Stimulated activated CD8-positive, alpha-beta memory T cell treated with anti-CD3 and anti-CD28 coated beads, Interleukin-7, amount 100 ng/mL, for 48 hours (primary cell): ENCODE measurements at regions not wholly inside any gene's neighbourhood (a gene's known extent, or its start where the extent isn't known, plus 50 kb on each side); places are given as distances from the start of the nearest gene placed in this dataset.

Source experiments
- DNase-seq, 2 donors: peaks; one replicate each; pipeline ENCODE4 v3.0.0-alpha.2; 2020; ENCODE audit warnings: low read depth in 1 of 2; ENCODE audit errors: extremely low read depth in 1 of 2

DNA sequence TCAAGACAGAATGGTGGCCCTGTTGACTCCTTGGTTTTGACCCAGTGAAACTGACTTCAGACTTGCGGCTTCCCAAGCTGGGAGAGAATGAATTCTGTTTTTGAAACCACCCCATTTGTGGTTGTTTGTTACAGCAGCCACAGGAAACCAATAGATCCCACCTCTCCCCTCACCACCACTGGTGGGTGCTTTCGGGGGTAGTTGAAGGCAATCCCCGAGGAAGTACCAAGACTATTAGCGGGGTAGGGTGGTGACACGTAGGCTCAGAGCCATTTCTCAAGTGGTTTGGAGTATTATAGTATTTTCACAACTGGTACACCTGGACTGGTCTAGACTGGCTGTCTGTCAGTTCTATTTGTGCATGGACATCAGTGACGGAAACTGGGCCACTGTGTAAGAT lies 189.1 kb upstream of the RBPJ start:
- peak; percentile 42 to 43 for DNase-seq

DNA sequence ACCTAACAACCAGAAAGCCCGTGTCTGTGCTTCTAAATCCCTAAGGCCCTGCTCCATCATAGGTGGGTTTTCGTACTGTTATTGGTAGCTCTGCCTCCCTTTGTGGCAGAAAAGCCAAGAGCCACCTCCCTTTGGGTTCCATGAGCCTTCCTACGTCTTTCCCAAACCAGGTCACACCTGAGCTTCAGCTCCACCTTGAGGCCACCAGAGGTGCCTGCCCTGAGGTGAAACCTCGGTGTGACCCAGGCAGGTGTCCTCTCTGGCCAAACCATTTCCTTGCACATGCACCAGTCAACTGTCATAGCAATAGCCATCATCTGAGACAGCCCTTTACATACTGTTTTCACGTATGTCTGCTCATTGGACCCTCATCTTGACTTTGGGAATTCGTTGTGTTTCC lies 188.0 kb upstream of the RBPJ start:
- no peak for DNase-seq

DNA sequence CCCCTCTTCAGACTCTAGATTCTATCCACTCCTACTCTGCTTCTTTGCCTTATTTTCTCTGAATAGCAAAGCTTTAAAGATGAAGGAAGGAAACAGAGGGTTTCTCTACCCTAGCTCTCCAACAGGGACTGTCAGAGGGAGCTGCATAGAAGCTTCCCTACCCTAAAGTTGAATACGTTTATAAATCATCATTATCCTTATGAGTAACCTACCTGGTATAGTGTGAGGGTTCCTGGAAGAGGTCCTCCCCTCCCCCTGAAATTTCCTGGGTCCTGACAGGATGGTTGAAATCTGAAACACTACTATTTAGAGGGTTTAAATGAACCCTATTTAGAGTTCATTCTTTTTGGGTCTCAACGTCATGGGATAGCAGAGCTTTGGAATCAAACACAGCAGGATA lies 187.0 kb upstream of the RBPJ start:
- no peak for DNase-seq

DNA sequence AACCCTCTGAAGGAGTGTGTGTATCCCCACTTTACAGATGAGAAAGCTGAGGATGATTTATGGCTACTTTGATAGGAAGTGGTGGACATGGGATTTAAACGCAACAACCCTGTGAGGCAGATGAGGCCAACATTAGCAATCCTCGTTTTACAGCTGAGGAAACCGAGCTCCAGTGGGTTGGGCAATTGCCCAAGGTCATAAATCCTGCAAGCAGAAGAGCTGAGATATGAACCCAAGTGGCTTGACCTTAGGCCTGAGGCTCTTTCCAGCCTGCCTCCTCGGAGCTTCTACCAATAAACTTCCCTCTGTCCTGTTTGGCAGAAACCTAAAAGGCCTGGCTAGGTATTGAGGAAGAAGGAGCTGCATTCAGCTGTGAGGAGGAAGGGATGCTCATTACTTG lies 185.5 kb upstream of the RBPJ start:
- no peak for DNase-seq

DNA sequence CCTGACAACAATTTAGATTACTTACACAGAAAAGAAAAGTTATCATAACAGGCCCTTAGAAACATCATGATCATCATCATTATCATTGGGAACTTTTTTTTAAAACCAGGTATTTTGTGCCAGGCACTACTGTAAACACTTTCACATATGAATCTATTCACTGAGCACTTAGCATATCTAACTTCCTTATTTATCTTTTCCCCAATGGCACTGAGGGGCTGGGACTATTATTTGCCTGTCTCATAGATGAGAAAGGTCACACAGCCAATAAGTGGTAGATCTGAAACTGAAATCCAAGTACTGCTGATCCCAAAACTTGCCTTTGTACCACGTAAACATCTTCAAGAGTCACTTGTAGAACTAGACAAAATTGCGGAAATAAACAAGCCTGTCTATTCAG lies 184.2 kb upstream of the RBPJ start:
- DNase-seq, result no peak

DNA sequence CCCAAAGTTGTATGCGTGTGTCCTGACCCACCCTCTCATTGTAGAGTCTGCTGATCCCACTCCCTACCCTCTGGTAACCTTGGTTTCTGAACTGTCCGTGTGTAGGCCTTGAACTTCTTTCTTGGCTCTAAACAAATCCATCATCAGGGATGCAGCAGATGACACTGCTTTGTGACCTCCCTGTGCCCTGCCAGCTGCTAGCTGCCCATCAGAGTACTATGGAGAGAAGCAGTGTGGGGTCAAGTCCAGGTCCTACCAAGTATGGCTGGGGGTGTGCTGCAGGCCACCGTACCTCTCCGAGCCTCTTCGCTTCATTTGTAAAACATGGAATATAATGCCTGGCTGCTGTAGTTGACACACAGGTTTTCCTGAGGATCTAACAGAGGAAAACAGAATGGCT lies 183.5 kb upstream of the RBPJ start:
- no peak for DNase-seq

DNA sequence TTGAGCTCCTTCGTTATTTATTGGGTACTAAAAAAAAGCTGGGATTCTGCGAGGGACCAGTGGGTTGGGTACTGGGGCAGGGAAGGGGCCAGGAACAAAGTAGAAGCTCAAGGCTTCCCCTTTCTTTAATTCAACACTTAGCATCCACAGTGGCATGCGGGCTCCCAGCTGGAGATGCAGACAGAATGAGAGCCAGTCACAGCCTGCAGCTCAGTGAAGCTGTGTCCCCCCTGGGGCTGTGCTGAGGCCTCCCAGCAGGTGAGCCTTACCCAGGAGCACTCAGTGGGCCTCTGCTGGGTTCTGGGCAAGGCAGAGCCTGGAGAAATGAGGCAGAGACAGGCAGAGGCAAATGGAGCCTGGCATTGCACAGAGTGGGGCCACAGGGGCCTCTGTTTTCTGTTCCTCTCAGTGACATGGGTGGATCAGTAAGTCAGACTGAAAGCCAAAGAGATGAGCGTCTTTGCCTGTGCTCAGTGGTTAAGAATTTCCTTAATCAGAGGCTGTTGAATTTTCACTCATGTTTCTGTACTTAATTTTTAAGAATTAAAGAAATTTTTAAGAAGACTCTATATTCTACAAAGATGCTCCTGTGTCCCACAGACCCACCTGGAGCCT lies 181.4 kb upstream of the RBPJ start:
- no peak for DNase-seq

DNA sequence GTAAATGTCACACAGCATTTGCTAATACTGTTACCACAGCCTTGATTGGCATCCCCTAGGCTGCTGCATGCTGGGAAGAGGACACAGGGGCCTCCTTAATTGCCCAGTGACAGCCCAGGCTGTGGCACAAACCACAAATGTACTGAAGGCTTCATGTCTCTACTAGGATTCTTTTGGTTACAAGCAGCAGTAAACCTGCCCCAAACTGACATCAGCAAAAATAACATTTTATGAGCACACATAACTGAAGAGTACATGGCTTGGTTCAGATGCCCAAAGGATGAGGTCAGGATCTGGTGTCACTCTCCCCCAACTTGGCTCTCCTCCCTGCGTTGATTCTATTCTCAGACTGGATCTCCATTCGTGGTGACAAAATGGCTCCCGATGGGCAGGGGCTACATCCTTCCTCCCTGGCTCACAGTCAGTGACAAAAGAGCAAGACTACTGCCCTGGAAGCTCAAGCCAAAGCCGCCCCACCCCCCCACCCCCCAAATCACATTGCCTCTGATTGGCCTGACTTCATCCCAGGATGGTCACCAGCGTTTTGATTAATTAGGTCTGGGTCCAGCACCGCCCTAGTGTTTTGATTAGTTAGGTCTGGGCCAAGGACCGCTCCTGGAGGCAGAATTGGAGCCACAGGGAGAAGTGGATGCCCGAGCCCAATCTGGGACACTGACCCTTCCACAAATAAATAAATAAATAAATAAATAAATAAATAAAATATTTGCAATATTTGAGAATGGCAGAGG lies 180.5 kb upstream of the RBPJ start:
- no peak for DNase-seq

DNA sequence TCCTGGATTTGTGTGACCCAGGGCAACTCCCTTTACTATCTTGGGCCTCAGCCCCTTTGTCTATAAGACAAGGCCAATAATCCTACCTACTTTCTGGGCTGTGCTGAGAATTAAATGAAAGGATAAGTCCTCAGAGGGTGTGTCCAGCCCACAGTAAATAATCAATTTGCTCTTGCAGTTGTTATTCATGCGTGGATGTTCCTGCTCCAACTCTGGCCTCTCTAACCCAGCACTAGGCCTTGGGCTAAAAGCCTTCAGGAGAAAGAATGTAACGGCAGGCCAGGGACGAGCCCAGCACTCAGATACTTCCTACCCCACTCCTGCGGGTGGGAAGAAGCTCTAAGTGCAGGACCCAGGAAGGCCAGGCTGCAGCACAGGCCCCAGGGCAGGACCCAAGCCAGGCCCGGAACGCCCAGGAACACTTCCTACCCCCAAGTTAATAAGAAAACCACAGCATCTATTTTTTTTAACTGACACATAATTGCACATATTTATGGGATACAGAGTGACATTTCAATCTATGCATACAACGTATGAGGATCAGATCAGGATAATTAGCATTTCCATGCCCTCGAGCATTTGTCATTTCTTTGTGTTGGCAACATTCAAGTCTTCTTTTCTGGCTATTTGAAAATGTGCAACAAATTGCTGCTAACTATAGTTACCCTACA lies 179.6 kb upstream of the RBPJ start:
- DNase-seq, result no peak

DNA sequence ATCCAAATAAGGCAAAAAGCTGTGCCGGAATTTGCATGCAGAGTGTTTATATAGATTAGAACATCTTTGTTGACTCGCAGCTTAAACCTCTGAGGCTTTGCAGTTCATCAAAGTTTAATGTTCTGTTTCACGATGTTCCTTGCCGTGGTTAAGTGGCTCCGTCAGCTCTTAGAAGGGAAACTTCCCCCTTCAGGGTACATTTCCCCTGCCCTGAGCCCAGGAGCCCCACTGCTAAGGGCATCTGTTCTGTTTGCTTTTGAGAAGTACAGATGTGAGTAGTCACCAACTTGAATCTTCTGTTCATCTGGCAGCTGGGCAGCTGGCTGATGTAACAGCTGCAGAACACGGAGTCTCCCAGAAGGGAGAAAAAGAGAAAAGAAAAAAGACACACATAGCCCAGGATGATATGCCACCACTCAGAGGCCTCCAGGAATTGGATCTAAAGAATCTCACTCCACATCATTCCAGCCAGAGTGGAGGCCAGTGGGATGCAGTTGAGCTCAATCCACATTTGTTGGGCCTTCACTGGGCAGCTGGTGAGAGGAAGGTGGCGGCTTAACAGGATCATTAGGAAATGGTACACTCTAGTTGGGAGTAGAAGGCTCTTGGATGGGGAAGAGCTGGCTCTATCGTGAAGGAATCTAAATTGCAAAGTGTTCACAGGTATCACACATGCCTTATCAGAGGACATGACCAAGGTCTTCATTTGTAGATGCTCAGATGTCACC lies 178.7 kb upstream of the RBPJ start:
- no peak for DNase-seq

DNA sequence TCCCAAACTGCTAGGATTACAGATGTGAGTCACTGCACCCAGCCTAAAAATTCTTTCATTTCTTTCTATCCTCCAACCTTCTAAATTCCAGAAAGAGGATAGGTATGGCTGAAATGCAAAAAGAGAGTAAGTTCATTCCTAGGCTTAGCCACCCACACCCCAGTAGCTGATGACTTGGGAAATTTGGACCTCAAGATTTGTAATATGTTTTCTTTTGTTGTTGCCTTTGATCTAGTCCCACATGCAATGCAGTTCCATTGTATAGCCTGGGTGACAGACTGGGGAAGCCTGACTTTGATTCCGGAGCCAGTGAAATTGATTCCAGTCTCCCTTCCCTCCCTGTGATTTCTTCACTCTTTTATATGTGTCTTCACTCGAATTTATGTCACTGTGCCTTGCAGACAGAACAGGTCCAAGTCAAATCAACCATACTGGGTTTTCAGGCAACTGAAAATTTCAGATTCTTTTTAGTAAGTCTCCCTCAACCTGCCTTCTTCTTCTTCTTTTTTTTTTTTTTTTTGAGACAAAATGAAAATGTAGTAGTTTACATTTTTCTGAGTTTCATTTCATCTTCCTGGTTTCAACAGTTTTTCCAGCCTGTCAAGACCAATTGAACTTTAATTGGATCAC lies 176.2 kb upstream of the RBPJ start:
- DNase-seq, result no peak

DNA sequence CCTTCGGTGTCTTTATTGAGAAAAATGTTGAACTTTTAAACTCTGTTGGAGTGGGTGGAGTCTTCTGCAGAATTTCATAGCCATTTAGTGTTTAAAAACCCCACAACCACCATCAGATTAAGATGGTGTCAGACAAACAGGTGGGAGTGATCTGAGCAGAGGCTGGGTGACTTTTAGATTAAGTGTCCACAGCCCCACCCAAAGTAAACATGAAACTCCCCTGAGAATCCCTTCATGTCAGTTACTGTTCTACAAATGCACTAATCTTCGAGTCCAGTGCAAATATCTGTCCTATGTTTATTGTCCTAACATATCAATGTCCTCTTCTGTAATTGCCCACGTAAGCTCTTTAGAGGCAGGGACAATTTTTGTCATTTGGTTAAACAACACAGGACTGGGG lies 175.6 kb upstream of the RBPJ start:
- DNase-seq, result no peak

DNA sequence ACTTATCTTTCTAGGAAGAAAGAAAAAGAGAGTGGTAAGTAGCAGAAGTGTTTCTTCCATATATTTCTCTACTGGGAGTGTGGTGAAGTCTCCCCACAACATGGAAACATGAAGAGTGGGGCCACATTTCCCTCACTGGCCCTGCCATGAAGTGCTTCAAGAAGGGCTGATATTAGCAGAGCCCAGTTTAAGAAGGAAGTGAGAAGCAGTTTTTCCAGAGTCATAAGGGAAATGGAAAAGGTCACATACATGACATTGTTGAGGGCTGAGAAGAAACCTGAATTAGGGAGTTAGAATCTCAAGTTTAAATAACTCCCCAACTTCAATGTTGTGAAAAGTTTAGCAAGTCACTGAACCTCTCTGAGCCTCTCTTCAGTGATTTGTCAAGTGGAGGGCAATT lies 171.9 kb upstream of the RBPJ start:
- DNase-seq, result no peak

DNA sequence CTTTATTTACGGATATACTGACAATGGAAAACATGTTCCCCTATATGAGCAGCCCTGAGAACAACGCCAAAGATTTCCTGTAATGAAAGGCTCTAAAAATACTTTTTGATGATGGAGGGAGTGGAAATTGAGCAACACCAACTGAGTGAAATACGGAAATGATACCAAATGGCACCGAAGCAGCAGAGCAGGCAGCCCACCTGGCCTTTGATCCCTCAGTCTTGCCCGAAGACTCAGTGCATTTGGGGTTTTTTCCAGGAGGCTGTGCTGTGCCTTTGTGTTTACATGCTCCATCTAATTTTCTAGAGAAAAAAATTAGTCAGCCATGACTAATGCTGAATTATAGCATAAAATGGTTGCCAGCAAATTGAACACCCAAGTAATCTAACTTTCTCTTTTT lies 169.9 kb upstream of the RBPJ start:
- DNase-seq, result peak in 1 of 2 donors; percentile 61

DNA sequence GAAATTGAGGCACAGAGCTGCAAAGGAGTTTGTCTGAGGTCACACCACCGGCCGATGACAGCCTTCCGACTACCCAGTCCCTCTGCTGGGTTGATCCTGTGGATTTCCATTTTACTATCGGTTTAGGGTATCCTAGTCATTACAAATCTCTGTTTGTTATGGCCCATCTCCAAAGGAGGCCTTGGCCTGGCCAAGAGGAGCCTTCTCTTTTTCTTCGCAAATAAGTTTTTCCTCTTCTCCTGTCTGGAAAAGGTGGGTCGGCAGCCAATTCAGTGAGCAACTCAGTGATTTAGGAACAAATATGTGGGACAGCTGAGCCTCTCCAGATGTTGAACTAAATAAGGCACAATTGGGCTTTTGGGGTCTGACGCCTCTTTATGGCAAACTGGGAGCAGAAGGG lies 169.2 kb upstream of the RBPJ start:
- no peak for DNase-seq

DNA sequence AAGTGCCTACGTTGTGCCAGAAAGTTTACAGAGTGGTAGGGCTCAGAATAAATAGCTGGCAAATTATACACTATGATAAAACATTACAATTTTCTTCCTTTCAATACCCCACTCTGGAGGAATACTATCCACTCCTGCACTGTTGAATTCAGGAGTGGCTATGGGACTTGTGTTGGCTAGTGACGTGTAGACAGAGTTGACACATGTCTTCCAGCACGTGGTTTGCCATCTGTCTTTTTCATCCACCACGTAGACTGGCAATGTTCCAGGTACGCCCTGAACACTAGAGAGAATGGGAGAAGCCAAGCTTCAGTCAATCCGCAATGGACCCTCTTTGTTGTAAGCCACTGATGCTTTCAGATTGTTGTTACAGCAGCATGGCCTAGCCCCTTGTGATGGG lies 168.8 kb upstream of the RBPJ start:
- no peak for DNase-seq

DNA sequence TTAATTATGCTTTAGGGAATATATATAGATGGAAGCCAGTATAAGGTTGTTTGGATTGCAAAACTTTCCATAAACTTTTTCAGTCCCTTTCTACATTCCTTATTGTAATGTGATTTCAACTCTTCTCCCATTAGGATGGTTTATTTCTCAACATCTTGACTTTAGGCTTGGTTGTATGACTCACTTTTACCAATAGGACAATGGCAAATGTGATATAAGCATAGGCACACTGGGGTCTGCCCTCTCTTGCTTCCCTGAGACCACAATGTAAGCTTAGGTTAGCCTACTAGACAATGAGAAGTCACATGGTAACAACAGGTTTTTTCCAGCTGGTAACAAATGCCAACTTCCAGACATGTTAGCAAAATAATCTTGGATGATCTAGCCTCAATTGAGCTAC lies 163.3 kb upstream of the RBPJ start:
- DNase-seq, result no peak

DNA sequence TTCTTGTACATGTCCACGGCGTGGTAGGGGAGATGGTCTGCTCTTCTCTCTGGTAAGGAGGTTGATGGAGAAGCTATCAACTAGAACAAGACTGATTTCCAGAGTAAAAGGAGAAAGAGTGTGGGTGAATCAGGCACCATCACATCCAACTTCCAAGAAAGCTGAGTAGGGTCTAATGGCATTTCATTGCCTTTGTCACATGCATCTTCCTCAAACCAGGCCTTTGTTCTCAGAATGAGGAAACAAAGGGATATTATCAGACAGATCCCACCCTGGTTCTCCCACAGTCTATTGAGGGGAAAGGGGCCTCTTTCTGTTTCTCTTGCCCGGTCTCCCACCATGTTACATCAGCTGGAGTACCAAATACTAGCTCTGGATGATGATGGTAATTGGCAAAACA lies 160.2 kb upstream of the RBPJ start:
- DNase-seq, result no peak

DNA sequence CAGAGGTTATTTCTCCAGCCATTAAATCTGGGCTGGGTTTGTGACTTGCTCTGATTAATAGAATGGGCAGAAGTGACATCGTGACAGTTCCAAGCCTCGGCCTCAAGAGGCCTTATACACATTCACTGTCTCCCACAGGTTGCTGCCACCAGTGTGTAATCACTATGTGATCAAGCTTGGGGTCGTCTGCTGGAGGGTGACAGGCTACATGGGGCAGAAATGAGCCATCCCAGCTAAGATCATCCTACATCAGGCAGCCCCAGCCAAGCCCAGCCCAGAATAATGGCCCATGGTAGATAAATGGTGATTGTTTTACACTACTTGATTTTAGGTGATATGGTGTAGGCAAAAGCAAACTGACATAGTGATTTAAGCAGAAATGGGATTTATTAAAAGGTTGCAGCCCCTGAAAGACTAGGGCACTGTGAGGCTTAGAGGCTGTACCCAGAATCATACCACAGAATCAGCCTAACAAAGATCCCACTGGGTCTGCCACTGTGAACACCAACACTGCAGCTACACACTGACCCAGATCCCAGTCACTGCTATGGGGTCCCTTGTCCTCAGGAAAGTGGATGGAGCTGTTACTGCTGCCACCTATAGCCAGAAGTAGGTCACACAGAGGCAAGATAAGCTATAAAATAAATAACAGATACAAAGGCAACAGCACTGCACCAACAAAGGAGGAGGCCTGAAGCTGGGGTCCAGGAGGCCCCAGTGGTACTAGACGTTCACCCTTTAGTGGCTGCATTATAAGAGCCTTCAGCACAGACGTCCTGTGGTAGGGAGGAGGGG lies 159.6 kb upstream of the RBPJ start:
- DNase-seq, result no peak

DNA sequence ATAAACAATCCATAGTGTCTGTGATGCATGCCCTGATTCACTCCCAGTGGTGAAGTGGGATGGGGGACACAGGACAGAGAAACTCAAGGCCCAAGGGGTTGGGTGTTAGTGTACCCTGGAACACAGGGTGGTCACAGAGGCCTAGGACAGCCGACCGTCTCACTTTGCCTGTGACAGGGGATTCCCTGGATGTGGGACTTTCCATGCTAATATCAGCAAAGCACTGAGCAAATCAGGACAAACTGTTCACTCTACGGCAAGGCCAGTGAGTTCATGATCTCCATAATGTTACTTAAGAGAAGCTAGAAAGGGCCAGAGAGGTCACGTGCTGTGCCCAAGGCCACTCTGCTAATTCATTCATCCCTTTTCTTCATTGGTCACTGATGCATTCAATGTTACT lies 158.7 kb upstream of the RBPJ start:
- no peak for DNase-seq
